HG03354 (cell line): ENCODE measurements at regions not wholly inside any gene's neighbourhood (a gene's known extent, or its start where the extent isn't known, plus 50 kb on each side); places are given as distances from the start of the nearest gene placed in this dataset.
"Not testable (repeated sequence)": the region's sequence is repeated elsewhere in the genome, so short reads cannot be mapped to it uniquely, and the experiment has no call there.

Experiments used
- ATAC-seq: cut with Tn5 transposase; IDR thresholded peaks from one replicate; pipeline ENCODE4 v1.9.1; 2021; ENCODE audit warnings: mild to moderate bottlenecking; ENCODE audit not compliant: unreplicated experiment, poor library complexity, severe bottlenecking

- no peak for ATAC-seq
Measured at GRCh38 chr1:47590523-47591225, 152.8 kb downstream of the FOXD2 start.

DNA sequence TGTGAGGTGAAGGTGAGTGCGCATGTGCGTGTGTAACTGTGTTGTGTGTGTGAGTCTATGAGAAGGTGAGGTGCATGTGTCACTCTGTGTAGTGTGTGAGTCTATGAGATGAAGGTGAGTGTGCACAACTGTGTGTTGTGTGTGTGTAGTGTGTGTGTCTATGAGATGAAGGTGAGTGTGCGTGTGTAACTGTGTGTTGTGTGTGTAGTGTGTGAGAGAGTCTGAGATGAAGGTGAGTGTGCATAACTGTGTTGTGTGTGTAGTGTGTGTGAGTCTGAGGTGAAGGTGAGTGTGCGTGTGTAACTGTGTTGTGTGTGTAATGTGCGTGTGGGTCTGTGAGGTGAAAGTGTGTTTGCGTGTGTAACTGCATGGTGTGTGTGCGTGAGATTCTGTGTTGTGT lies 154.0 kb downstream of the FOXD2 start:
- no peak for ATAC-seq

DNA sequence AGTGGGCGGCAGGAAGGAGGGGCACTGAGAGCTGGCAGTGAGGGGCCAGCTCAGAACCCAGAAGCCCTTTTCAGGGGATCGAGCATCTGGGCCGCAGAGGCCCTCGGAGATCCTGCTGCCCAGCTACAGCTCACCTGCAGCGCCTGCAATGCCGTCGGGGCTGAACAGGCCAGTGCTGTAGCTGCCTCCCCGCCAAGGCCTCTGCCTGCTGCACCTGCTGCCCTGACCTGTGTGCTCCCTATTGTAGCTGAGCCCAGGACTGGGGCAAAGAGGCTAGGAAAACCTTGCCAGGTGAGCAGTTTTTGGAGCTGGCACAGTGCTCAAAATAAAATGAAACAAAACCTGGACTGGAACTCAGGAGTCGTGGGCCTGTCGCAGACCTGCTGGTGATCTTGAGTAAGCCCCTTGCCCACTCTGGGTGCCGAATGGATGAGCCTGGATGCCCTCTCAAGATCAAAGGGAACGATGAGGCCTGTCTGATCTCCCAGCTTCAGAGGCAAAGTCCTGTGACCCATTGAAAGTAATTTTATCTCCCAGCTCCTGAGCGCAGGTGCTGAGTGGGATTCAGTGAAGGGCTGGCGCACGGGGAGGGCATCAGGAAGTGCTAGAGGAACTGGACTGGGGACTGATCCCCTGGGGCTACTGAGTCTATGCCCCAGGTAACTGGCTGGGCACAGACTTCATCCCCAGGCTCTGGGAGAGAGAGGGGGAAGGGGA lies 154.6 kb downstream of the FOXD2 start:
- no peak for ATAC-seq

GRCh38 chr1:47593013-47593568 lies 155.2 kb downstream of the FOXD2 start:
- no peak for ATAC-seq

DNA sequence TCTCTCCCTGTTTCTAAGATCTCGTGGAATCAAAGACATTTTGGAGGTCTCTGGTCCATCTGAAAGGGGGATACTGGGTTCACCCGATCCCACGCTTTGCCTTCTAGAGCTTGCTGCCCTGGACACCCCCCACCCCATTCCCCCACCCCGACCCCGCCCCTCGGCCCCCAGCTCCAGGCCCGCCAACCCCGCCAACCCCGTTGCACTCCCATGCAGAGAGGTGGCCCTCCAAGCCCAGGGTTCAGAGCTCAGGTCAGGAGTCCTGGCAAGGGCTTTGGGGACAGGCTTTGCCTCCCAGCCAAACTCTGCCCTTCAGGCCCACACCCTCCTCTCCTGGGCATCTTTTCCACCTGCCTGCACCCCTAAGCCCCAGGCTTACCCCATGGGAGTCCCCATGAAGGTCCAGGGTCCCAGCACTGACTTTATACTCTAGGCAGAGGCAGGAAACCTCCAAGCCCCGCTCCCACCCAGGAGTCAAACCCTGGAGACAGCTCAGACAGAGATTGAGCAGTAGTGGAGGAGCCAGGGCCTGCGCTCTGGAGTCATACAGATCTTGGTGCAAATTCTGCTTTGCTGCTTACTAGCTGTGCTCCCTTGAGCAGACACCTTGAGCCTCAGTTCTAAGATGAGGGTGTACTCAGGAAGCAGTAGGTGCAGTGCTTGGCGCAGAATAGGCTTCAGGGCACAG lies 155.9 kb downstream of the FOXD2 start:
- ATAC-seq: no peak

DNA sequence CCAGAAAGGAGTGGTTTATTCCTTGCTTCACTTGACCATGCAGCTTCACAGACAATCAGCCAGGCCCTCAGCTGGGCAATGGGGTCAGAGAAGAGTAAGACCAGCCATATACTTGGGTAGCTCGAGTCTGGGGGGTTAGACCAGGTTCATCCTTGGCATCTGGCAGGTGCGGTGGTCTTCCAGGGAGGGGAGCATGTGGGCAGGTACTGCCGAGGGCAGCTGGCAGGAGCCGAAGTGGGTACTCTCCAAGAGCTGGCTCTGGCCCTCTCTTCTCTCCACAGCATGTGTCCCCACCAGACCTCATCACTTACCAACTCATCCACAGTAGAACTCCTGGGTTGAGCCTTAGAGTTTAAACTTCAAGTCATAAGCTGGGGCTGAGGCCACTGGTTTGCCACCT lies 156.8 kb downstream of the FOXD2 start:
- ATAC-seq: no peak

DNA sequence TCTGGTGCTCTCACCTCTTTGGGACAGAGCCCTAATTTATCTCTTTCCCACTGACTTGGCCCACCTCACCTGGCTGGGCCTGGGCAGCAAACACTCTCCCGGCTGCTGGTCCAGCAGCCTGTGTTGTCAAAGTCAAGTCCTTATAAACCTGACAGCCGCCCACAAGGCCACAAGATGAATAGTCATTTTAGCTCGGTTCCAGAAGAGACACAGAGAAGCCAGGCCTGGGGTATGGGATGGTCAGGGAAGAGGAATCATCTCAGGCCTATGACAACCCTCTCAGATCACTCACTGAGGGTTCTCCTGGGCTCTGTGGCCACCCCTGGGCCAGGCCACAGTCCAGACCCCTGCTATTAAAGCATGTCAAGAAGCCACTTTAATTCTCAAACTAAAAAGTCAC lies 158.5 kb downstream of the FOXD2 start:
- ATAC-seq: no peak

DNA sequence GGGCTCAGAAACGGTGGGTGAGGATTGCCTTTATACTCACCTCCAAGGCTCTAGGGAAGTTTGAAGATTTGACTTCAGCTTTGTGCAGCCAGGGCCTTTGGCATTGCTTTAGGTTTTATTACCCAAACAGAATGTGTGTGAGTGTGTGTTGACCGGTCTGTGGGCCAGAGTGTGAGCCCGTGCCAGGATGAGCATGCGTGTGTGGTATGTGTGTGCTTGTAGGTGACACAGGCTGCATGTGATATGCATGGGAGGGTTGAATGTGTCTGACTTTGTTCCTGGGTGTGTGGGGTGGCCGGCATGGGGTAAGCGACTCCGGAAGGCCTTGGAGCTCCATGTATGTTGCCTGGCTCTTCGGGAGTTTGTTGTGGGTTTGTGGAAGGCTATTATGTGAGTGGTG lies 160.5 kb downstream of the FOXD2 start:
- ATAC-seq: no peak

GRCh38 chr1:47599777-47600176 lies 161.9 kb downstream of the FOXD2 start:
- ATAC-seq: no peak

- ATAC-seq: not testable (repeated sequence)
Measured at GRCh38 chr1:47602491-47602890, 164.6 kb downstream of the FOXD2 start.

GRCh38 chr1:47604869-47605268 lies 167.0 kb downstream of the FOXD2 start:
- not testable (repeated sequence) for ATAC-seq

DNA sequence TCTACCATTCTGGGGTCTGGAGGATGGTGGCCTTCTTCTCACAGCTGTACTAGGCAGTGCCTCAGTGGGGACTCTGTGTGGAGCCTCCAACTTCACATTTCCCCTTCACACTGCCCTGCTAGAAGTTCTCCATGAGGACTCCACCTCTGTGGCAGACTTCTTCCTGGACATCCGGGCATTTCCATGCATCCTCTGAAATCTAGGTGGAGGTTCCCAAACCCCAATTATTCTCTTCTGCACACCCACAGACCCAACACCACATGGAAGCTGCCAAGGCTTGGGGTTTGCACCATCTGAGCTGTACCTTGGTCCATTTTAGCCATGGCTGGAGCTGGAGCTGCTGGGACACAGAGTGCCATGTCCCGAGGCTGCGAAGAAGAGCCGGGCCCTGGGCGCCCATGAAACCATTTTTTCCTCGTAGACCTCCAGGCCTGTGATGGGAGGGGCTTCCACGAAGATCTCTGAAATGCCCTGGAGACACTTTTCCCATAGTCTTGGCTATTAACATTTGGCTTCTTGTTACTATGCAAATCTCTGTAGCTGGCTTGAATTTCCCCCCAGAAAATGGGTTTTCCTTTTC lies 170.5 kb downstream of the FOXD2 start:
- no peak for ATAC-seq

GRCh38 chr1:47611992-47612391 lies 174.1 kb downstream of the FOXD2 start:
- ATAC-seq: no peak

GRCh38 chr1:47612819-47613218 lies 175.0 kb downstream of the FOXD2 start:
- ATAC-seq: no peak

GRCh38 chr1:47616036-47616435 lies 178.2 kb downstream of the FOXD2 start:
- ATAC-seq: no peak

DNA sequence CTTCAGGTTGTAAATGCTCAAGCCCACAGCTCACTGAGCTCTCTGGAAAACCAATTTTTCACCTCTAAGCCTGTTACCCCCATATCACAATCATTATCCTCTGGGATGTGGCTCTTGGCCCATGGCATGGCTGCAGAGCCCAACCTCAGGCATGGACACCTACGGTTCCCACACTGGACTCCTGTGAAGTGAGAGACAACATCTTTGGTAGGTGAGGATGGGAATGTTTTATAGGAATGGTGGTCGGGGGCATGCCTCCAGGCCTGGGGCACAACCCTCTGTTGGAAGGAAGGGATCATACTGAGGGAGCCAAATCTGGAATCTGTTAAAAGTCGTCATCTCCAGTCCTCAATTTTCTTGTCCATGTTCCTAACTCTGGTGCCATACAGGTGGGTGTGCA lies 179.1 kb downstream of the FOXD2 start:
- ATAC-seq: no peak

DNA sequence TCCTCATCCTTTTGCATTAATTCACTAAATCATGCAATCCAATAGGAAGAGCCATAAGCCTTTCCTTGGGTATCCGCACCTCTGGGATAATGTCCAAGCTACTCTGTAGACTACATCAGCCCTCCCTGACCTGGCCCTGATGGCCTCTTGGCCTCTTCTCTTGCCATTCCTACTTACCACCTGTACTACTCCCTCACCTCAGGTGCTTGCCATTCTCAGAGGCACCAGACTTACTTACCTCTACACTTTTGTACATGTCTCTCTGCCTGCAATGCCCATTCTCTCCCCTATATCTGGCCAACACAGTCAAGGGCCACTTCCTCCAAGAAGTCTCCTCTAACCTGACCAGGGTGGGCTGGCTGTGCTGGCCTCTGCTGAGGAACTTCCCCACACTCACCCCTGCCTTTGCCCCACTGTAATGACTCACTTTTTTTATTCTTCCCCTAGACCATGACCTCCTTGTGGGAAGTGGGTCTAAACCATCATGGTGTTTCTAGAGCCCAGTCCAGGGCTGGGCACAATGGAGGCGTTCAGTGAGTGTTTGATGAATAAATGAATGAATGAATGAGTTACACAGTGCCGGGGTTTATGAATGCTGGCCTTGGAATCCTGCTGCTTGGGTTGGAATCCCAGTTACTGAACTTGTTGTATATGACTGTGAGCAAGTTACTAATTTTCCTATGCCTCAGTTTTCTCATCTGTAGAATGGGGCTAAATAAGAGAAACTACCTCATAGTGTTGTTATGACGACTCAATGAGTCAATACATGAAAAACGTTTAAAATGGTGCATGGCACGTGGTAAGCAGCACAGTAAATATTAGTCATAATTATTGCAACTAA lies 179.8 kb downstream of the FOXD2 start:
- no peak for ATAC-seq

- no peak for ATAC-seq
Measured at GRCh38 chr1:47618222-47618720, 180.4 kb downstream of the FOXD2 start.

- no peak for ATAC-seq
Measured at GRCh38 chr1:47618830-47619229, 181.0 kb downstream of the FOXD2 start.
